NCI-H748 (cell line): ENCODE measurements at regions not wholly inside any gene's neighbourhood (a gene's known extent, or its start where the extent isn't known, plus 50 kb on each side); places are given as distances from the start of the nearest gene placed in this dataset.

Source experiments
- DNase-seq: peaks from one replicate; lab custom pipeline; 2025; ENCODE audit not compliant: unreplicated experiment; lab: John Stamatoyannopoulos, UW

DNA sequence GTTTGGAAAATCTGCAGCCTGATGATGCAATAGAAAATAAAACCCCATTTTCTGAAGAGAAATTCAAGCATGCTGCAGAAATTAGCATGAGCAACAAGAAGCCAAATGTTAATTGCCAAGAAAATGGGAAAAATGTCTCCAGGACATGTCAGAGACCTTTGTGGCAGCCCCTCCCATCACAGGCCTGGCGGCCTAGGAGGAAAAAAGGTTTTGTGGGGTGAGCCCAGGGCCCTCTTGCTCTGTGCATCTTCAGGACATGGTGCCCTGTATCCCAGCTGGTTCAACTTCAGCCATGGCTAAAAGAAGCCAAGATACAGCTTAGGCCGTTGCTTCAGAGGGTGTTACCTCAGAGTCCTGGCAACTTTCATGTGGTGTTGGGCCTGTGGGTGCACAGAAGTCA, 775.5 kb upstream of the SEL1L start:
- no peak for DNase-seq

DNA sequence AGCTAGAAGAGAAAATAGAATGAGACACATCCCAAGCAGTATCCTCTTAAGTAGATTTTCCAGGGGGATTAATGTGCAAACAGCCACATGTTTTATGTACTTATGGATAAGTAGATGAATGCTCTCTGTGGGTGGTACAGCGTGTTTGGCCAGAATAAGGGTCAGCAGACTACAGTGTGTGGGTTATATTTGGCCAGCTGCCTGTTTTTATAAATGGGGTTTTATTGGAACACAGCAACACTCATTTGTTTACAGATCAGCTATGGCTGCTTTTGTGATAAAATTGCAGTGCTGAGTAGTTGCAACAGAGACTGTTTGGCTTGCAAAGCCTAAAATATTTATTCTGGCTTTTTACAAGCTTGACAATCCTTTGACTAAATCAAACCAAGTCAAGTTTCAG, 780.2 kb upstream of the SEL1L start:
- peak; percentile 100 for DNase-seq

DNA sequence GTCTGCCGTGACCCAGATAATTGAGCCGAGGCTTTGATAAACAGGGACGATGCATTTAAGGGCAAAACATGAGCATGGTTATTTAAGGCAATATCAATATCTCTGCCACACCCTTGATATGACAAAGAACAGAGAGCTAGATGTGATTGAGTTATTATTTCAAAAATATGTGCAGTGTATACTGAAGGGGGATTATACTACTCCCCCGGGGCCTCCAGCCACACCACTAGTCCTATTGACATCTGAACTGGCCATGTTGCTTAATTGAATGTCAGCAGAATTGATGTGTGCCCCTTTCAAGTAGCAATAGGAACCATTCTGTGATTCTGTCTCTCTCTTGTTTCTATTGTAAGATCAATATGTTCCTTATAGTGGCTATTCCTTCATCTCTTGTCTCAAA, 794.8 kb upstream of the SEL1L start:
- DNase-seq: peak; percentile 95

DNA sequence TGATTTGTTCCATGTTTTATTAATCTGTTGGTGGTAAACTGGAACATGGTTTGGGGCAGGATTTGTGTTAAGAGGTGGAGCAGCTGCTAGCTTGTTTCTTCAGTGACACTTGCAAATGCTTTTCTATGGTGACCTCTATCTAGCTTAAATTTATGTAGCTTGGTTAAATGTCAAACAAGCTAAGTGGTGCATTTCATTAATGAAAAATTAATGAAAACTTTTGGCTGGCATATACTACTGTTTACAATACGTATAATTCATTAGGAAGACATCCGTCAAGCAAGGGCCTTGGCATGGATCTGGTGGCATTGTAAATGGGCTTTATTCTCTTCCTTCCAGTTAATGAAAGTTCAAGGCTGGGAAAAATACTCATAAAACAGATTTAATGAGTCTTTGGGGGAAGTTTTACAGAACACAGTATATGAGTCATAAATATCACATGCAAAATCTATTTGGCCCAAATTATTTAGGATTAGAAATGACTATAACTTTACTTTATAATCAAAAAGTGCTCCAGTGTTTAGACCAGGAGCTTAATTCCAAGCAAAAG, 807.7 kb upstream of the SEL1L start:
- DNase-seq: no peak

GRCh38 chr14:82342596-82342995, 808.9 kb upstream of the SEL1L start:
- no peak for DNase-seq

- DNase-seq: no peak
These were observed 811.5 kb upstream of the SEL1L start for GRCh38 chr14:82345184-82345583.

GRCh38 chr14:82354126-82354525, 820.5 kb upstream of the SEL1L start:
- peak; percentile 15 for DNase-seq

- DNase-seq: no peak
These were observed 825.5 kb upstream of the SEL1L start for GRCh38 chr14:82359201-82359600.

DNA sequence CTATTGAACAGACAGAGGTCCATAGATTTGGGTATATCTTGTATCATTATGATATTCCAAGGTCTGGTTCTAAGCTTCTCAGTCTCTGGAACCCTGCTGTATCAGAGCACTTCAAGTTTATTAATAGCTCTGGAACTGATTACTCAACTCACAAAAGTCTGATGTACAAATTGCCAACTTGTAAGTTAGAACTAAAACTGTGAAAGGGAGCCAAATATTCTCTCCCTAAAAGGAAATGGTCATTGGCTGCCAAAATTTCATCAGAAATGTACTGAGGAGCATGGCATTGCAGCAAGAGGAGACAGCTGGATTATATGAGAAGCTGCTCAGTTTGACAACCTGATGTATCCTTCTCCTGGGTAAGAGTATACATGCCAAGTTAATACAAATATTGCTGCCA, 828.8 kb upstream of the SEL1L start:
- DNase-seq: no peak

DNA sequence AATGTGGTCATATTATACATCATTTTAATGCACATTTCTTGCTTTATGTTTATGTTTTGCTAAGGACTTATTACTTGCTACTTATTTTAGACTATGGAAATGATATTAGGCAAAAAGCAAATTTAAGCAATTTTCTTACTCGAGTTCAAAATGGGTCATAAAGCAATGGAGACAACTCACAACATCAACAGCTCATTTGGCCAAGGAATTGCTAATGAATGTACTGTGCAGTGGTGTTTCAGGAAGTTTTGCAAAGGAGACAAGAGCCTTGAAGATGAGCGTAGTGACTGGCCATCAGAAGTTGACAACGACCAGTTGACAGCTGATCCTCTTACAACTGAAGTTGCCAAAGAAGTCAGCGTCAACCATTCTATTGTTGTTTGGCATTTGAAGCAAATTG, 831.8 kb upstream of the SEL1L start:
- no peak for DNase-seq

- DNase-seq: peak; percentile 67
These were observed 833.1 kb upstream of the SEL1L start for GRCh38 chr14:82366803-82367202.

DNA sequence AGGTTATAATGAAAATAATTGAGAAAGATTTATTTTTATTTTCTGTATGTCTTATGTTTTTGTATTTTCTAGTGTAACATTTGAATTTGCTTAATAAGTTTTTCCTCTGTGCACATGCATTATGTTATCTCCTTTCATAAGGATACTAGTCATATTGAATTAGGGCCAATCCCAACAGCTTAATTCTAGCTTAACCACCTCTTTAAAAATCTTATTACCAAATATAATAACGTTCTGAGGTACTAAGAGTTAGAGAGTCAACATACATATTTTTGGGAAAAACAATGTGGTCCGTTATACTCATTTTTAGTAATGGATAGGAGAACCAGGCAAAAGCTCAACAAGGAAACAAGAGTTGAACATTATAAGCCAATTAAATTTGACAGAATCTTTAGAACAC, 845.6 kb upstream of the SEL1L start:
- no peak for DNase-seq

DNA sequence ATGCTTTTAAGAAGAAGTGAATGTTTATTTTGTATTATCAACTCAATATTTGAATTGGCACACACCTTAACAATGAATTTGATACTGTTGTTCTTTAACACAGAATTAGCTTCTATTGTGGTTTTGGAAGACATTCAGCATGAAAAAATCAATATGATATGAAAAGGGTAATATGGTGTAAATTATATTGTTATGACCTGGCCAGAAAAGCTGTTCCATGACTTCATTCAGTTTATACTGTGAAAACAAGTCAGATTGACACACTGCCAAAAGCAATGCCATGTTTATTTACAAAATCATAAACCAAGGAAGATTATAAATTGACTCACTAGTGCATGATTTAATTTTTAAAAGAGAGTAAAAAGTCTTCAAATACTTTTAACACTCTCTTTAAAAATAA, 851.4 kb upstream of the SEL1L start:
- peak; percentile 82 for DNase-seq

GRCh38 chr14:82387699-82388098, 854.0 kb upstream of the SEL1L start:
- DNase-seq: no peak

DNA sequence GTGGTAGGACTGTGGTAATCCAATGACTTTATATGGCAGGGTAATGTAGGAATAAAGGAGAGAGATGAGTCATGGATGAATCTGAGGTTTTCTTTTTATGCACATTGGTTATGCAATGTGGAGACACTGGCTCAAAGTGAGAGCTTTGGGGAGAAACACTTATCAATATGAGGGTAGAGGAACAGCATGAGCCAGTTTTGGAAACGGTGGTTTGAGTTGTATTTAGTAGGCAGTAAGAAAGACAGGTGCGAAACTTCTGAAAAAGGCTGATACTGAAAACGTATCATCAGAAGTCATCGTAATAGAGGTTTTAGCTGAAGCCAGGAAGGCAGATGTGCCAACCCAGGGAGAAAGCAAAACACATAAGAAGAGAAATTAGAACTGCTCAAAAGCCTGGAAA, 854.8 kb upstream of the SEL1L start:
- DNase-seq: no peak

- DNase-seq: no peak
These were observed 856.9 kb upstream of the SEL1L start for GRCh38 chr14:82390586-82390985.

DNA sequence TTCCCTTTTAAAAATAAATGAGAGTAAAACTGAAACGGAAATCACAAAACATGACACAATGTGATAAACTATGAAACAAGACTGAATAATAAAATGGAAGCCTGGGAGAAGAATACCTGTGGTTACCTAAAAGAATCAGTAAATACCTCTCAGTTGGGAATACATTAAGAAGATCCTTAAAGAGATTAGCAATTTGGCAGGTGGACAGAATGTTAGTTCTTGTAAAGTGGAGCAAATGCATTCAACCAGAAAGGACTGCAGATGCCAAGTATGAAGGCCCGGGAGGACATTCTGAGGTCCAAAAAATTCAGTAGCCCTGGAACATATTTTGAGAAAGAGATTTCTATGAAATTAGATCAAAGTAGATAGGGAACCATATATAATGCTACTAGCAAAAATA, 861.3 kb upstream of the SEL1L start:
- DNase-seq: no peak

- no peak for DNase-seq
These were observed 864.6 kb upstream of the SEL1L start for GRCh38 chr14:82398256-82398655.

- DNase-seq: peak; percentile 89
These were observed 870.3 kb upstream of the SEL1L start for GRCh38 chr14:82403987-82404386.

GRCh38 chr14:82410064-82410463, 876.4 kb upstream of the SEL1L start:
- no peak for DNase-seq

GRCh38 chr14:82411298-82411697, 877.6 kb upstream of the SEL1L start:
- DNase-seq: no peak

DNA sequence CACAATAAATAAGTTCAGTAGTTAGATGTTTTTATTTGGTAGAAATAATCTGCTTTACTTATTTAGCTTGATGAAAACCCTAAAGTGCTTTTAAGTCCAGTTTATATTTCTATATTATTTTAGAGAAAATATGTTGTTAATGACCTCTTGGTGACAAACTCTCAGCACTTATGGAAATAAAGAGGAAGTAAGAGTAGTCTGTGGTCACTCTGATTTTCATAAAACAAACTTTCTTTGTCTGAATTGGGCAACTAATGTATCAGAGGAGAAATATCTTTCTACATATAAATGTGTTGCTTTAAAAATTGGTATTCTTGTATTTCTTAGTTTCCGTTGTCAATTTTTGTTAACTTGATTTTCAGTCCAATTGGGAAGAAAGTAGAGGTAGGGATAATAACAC, 878.9 kb upstream of the SEL1L start:
- no peak for DNase-seq

DNA sequence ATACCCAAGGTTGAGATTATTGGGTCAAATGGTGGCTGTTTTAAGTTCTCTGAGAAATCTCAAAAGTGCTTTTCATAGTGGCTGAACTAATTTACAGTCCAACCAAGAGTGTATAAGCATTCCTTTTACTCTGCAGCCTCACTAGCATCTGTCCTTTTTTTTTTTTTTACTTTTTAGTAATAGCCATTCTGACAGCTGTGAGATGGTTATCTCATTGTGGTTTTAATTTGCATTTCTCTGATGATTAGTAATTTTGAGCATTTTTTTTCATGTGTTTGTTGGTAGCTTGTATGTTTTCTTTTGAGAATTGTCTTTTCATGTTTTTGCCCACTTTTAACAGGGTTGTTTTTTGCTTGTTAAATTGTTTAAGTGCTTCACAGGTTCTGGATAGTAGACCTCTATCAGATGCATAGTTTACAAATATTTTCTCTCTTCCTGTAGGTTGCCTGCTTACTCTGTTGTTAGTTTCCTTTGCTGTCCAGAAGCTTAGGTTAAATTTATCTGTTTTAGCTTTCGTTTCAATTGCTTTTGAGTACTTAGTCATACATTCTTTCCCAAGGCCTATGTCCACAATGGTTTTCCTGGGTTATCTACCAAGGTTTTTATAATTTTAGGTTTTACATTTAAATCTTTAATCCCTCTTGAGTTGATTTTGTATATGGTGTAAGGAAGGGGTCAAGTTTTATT, 881.3 kb upstream of the SEL1L start:
- no peak for DNase-seq
